HCT116 (cell line): ENCODE measurements at regions not wholly inside any gene's neighbourhood (a gene's known extent, or its start where the extent isn't known, plus 50 kb on each side); places are given as distances from the start of the nearest gene placed in this dataset.

Experiments
- CTCF ChIP-seq, 3 experiments: fragments of 200-600 bp in 1 of 3; sonication (generic) in 1 of 3; IDR thresholded peaks in 2 of 3; conservative IDR thresholded peaks in 1 of 3; 2 replicates each; pipeline ENCODE4 v1.5.1; 2012 to 2017; ENCODE audit warnings: low read depth in 2 of 3, low read length in 2 of 3, antibody characterized with exemption in 1 of 3, borderline replicate concordance in 1 of 3, control low read depth in 1 of 3, mild to moderate bottlenecking in 1 of 3, mixed read lengths in 1 of 3, mixed run types in 1 of 3, moderate library complexity in 1 of 3; ENCODE audit not compliant: insufficient read depth in 1 of 3
- EZH2 ChIP-seq: fragments of 200-600 bp; sonication (generic); IDR thresholded peaks from 2 replicates; pipeline ENCODE4 v1.6.1; 2017; ENCODE audit warnings: antibody characterized with exemption, mixed run types

GRCh38 chr4:111812760-111813159 is 332.5 kb upstream of the FAM241A start:
- TF ChIP-seq EZH2 (no peak), CTCF (IDR thresholded peaks at IDR 0.05 in 2 of 3, conservative IDR thresholded peaks at IDR 0.05 in 1 of 3; ENCODE audit: borderline replicate concordance in 1 of 3, insufficient read depth in 1 of 3, low read depth in 2 of 3, low read length in 2 of 3) (no peak)
